K562 (cell line): ENCODE measurements at regions not wholly inside any gene's neighbourhood (a gene's known extent, or its start where the extent isn't known, plus 50 kb on each side); places are given as distances from the start of the nearest gene placed in this dataset.

Experiments
- ATAC-seq: fragments of 200-7000 bp; cut with Tn5 transposase; 3 replicates; pipeline ENCODE4 v1.9.1; 2020; ENCODE audit warnings: moderate library complexity
- BruUV-seq: library from RNA; stranded (reverse); fragments of 400-500 nt; replicated peaks from 2 replicates; lab custom pipeline; 2021; lab: Mats Ljungman, UMichigan
- CTCF ChIA-PET: fragments of 300-600 bp; formaldehyde crosslinking; extraction: SDS; loops from one replicate; lab custom pipeline; 2021; ENCODE audit warnings: low intra/inter-chr PET ratio; lab: Yijun Ruan, JAX
- POLR2A ChIA-PET: fragments of 300-600, 350-650 bp; sonication (Branson Sonifier 250); formaldehyde crosslinking; extraction: SDS; loops from one replicate; lab custom pipeline; 2021; ENCODE audit warnings: antibody characterized with exemption, inconsistent platforms; lab: Yijun Ruan, JAX
- DNase-seq, 4 experiments: peaks; one replicate each; pipeline versions ENCODE4 v3.0.0 to v3.0.0-alpha.2; 2011 to 2018; ENCODE audit warnings: low spot score in 3 of 4, mixed read lengths in 3 of 4; ENCODE audit errors: extremely low read depth in 1 of 4
- FAIRE-seq: peaks from 2 replicates; lab custom pipeline; 2011; peaks lifted over from hg19 to GRCh38; lab: Jason Lieb, UNC
- H2AFZ ChIP-seq: 2 replicates; pipeline ENCODE4 v1.6.0; 2011; ENCODE audit warnings: low read depth, low read length, control low read depth, inconsistent platforms
- H3K27ac ChIP-seq: fragments of 200-600 bp; 3 replicates; pipeline ENCODE4 v1.8.0; 2011; ENCODE audit warnings: low read depth, mild to moderate bottlenecking, control low read depth, inconsistent platforms, low read length, moderate library complexity, mixed read lengths; ENCODE audit errors: extremely low read depth
- H3K27me3 ChIP-seq, 2 experiments: fragments of 300-600 bp in 1 of 2; 2 replicates in 1 of 2; 3 replicates in 1 of 2; pipeline versions ENCODE4 v1.6.0 to v1.8.0; 2011; ENCODE audit warnings: inconsistent platforms in 2 of 2, low read length in 2 of 2, mild to moderate bottlenecking in 1 of 2, mixed read lengths in 1 of 2, moderate library complexity in 1 of 2; ENCODE audit not compliant: control insufficient read depth in 2 of 2, insufficient read depth in 2 of 2
- H3K36me3 ChIP-seq: fragments of 300-600 bp; 3 replicates; pipeline ENCODE4 v1.8.0; 2011; ENCODE audit warnings: mild to moderate bottlenecking, low read length, inconsistent platforms; ENCODE audit not compliant: control insufficient read depth, insufficient read depth
- H3K4me1 ChIP-seq, 2 experiments: fragments of 200-600 bp in 1 of 2; replicated peaks in 1 of 2; 2 replicates in 1 of 2; 3 replicates in 1 of 2; pipeline versions ENCODE4 v1.5.1 to v1.8.0; 2011; ENCODE audit warnings: inconsistent platforms in 2 of 2, low read length in 2 of 2, mild to moderate bottlenecking in 1 of 2, mixed read lengths in 1 of 2, moderate library complexity in 1 of 2; ENCODE audit not compliant: control insufficient read depth in 2 of 2, insufficient read depth in 2 of 2
- H3K4me2 ChIP-seq: 2 replicates; pipeline ENCODE4 v1.6.1; 2011; ENCODE audit warnings: low read length, control low read depth, inconsistent platforms, mixed read lengths; ENCODE audit not compliant: insufficient read depth
- H3K4me3 ChIP-seq: fragments of 200-600 bp; sonication (generic), shearing (Covaris generic); 2 replicates; pipeline ENCODE4 v1.5.1; 2016; ENCODE audit warnings: control low read depth, inconsistent platforms
- H3K79me2 ChIP-seq: fragments of 200-600 bp; 3 replicates; pipeline ENCODE4 v1.8.0; 2011; ENCODE audit warnings: low read length, inconsistent platforms; ENCODE audit not compliant: control insufficient read depth, insufficient read depth
- H3K9ac ChIP-seq, 2 experiments: 2 replicates each; pipeline versions ENCODE4 v1.6.0 to v1.6.1; 2011; ENCODE audit warnings: low read depth in 2 of 2, low read length in 2 of 2, control low read depth in 1 of 2, inconsistent platforms in 1 of 2, mild to moderate bottlenecking in 1 of 2, mixed read lengths in 1 of 2; ENCODE audit not compliant: insufficient read depth in 1 of 2
- H3K9me1 ChIP-seq: one replicate; pipeline ENCODE4 v1.6.0; 2011; ENCODE audit warnings: inconsistent platforms, mild to moderate bottlenecking, low read length, moderate library complexity; ENCODE audit not compliant: control insufficient read depth, insufficient read depth
- H3K9me3 ChIP-seq: replicated peaks from 2 replicates; pipeline ENCODE4 v1.5.1; 2011; ENCODE audit warnings: low read depth, low read length, inconsistent platforms; ENCODE audit not compliant: control insufficient read depth, insufficient read depth
- H4K20me1 ChIP-seq: replicated peaks from 2 replicates; pipeline ENCODE4 v1.6.1; 2011; ENCODE audit warnings: low read length, inconsistent platforms, mixed read lengths; ENCODE audit not compliant: control insufficient read depth, insufficient read depth
- ADNP ChIP-seq: fragments of 200-800 bp; sonication (Bioruptor generic); IDR thresholded peaks from 2 replicates; pipeline ENCODE4 v1.6.1; 2016; ENCODE audit warnings: missing genetic modification characterization, missing compliant biosample characterization
- DNMT1 ChIP-seq: fragments of 450-650 bp; IDR thresholded peaks from 2 replicates; pipeline ENCODE4 v1.6.1; 2016; ENCODE audit warnings: antibody characterized with exemption, mild to moderate bottlenecking
- ESRRB ChIP-seq: fragments of 250-450 bp; sonication (Bioruptor Pico); IDR thresholded peaks from 2 replicates; pipeline ENCODE4 v1.5.0; 2020; ENCODE audit warnings: mild to moderate bottlenecking, moderate library complexity, borderline replicate concordance
- HMG20A ChIP-seq: fragments of 450-650 bp; formaldehyde crosslinking; conservative IDR thresholded peaks from 2 replicates; pipeline ENCODE4 v1.4.0; 2020; ENCODE audit warnings: mild to moderate bottlenecking, mixed read lengths
- KHSRP ChIP-seq: fragments of 450-650 bp; IDR thresholded peaks from 2 replicates; pipeline ENCODE4 v1.6.1; 2017
- NFE2 ChIP-seq: IDR thresholded peaks from 2 replicates; pipeline ENCODE4 v1.6.1; 2014; ENCODE audit warnings: antibody characterized with exemption, low read depth
- PYGO2 ChIP-seq: fragments of 450-650 bp; IDR thresholded peaks from 2 replicates; pipeline ENCODE4 v1.6.1; 2016; ENCODE audit warnings: mild to moderate bottlenecking, missing genetic modification characterization, moderate library complexity, missing compliant biosample characterization
- RBM15 ChIP-seq: fragments of 200-400 bp; formaldehyde crosslinking; IDR thresholded peaks from 2 replicates; pipeline ENCODE4 v1.6.1; 2018; ENCODE audit warnings: mild to moderate bottlenecking, low read length, moderate library complexity; ENCODE audit not compliant: insufficient read depth
- RBM17 ChIP-seq: fragments of 200-400 bp; formaldehyde crosslinking; IDR thresholded peaks from 2 replicates; pipeline ENCODE4 v1.6.1; 2017; ENCODE audit warnings: low read depth, mild to moderate bottlenecking, low read length, borderline replicate concordance
- SMARCC2 ChIP-seq: fragments of 450-650 bp; IDR thresholded peaks from 2 replicates; pipeline ENCODE4 v1.6.1; 2017; ENCODE audit warnings: antibody characterized with exemption, moderate library complexity, mild to moderate bottlenecking, low read depth
- ZEB2 ChIP-seq: fragments of 450-650 bp; IDR thresholded peaks from 2 replicates; pipeline ENCODE4 v1.6.1; 2016
- ZFPM2 ChIP-seq: fragments of 250-450 bp; sonication (Bioruptor Pico); IDR thresholded peaks from 2 replicates; pipeline ENCODE4 v1.5.1; 2022; ENCODE audit warnings: mild to moderate bottlenecking
- ZNF134 ChIP-seq: fragments of 250-450 bp; sonication (Bioruptor Pico); conservative IDR thresholded peaks from 2 replicates; pipeline ENCODE4 v1.4.0; 2020
- ZNF165 ChIP-seq: fragments of 250-450 bp; sonication (Bioruptor Pico); IDR thresholded peaks from 2 replicates; pipeline ENCODE4 v1.4.0; 2020; ENCODE audit warnings: borderline replicate concordance
- ZNF253 ChIP-seq: fragments of 250-450 bp; sonication (Bioruptor Pico); conservative IDR thresholded peaks from 2 replicates; pipeline ENCODE4 v1.6.1; 2021; ENCODE audit warnings: mild to moderate bottlenecking
- ZNF311 ChIP-seq: fragments of 250-450 bp; sonication (Bioruptor Pico); IDR thresholded peaks from 2 replicates; pipeline ENCODE4 v1.4.0; 2020; ENCODE audit warnings: mild to moderate bottlenecking, moderate library complexity
- WGBS: fragments of 100-300 bp; shearing (Covaris generic); methylation state at CpG from one replicate; pipeline ENCODE4 v1.1.6; 2016; ENCODE audit warnings: low coverage, mixed read lengths; ENCODE audit not compliant: insufficient coverage; ENCODE audit errors: missing lambda C conversion rate; 5-methylcytosine and 5-hydroxymethylcytosine counted together
- in situ Hi-C: fragments of 300-500 bp; cut with MboI; formaldehyde crosslinking; loops from 4 replicates; pipeline ENCODE4 v1.15.0; 2018; ENCODE audit warnings: inconsistent platforms, mixed read lengths
- intact Hi-C: fragments of 100-400 bp; cut with micrococcal nuclease; formaldehyde crosslinking; loops from 2 replicates; pipeline ENCODE4 v1.14.2; 2022
- TF ChIP-seq, protein P1 (sequence below): fragments of 450-650 bp; conservative IDR thresholded peaks from 2 replicates; pipeline ENCODE4 v1.6.1; 2016; ENCODE audit warnings: missing genetic modification characterization, low read depth, mild to moderate bottlenecking, missing compliant biosample characterization, moderate library complexity
- TF ChIP-seq, protein P2 (sequence below): fragments of 200-800 bp; sonication (Bioruptor generic); IDR thresholded peaks from 2 replicates; pipeline ENCODE4 v1.6.1; 2017; ENCODE audit warnings: missing genetic modification characterization, missing compliant biosample characterization
- TF ChIP-seq, protein P3 (sequence below): sonication (generic); formaldehyde crosslinking; IDR thresholded peaks from 2 replicates; pipeline ENCODE4 v1.5.0; 2020; ENCODE audit warnings: missing genetic modification reagents

DNA sequence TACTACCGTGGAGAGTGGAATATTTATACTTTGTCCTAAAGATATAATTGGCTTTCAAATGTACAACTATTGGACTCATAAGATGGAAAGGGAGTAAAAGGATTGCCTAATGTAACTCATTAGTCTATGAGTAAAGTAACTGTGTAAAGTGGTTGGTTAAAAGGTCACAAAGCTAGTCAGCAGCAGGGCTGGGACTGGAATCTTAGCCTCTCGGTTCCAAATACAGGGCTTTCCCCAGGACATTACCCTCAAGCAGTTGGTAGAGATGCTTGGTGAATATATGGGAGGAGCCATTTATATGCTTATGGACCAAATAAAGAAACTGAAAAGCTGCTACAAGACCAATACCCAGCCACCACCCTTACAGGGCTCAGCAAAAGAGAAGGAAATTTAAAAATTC lies 283.7 kb downstream of the HLX start:
- ATAC-seq, result no peak
- DNase-seq, result no peak
- Histone ChIP-seq H3K9me1 (no peaks in the 10 kb centered on the region), H3K4me1 (no peaks in the 10 kb centered on the region), H2AFZ (no peak overlapping the region), H3K79me2 (no peaks in the 10 kb centered on the region), H3K4me2 (no peak overlapping the region), H3K27ac (no peak overlapping the region), H3K4me3 (no peak overlapping the region)
- ChIA-PET POLR2A (no interaction called here), CTCF (no interaction called here)
- in situ Hi-C loops, result no loop called here
- no peak for FAIRE-seq
- no peak for TF ChIP-seq HMG20A
- TF ChIP-seq ZNF134, result no peak
- TF ChIP-seq KHSRP, result no peak
- no peak for TF ChIP-seq RBM17
- TF ChIP-seq DNMT1, result no peak
- TF ChIP-seq, protein P1, sequence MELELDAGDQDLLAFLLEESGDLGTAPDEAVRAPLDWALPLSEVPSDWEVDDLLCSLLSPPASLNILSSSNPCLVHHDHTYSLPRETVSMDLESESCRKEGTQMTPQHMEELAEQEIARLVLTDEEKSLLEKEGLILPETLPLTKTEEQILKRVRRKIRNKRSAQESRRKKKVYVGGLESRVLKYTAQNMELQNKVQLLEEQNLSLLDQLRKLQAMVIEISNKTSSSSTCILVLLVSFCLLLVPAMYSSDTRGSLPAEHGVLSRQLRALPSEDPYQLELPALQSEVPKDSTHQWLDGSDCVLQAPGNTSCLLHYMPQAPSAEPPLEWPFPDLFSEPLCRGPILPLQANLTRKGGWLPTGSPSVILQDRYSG (tag), result no peak
- TF ChIP-seq ZNF253 (CRISPR knock-in tag), result no peak
- TF ChIP-seq ADNP (tag), result no peak
- TF ChIP-seq, protein P2, sequence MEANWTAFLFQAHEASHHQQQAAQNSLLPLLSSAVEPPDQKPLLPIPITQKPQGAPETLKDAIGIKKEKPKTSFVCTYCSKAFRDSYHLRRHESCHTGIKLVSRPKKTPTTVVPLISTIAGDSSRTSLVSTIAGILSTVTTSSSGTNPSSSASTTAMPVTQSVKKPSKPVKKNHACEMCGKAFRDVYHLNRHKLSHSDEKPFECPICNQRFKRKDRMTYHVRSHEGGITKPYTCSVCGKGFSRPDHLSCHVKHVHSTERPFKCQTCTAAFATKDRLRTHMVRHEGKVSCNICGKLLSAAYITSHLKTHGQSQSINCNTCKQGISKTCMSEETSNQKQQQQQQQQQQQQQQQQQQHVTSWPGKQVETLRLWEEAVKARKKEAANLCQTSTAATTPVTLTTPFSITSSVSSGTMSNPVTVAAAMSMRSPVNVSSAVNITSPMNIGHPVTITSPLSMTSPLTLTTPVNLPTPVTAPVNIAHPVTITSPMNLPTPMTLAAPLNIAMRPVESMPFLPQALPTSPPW (CRISPR knock-in tag), result no peak
- no peak for TF ChIP-seq NFE2
- no peak for TF ChIP-seq ESRRB (CRISPR knock-in tag)
- TF ChIP-seq ZFPM2, result no peak
- no peak for TF ChIP-seq ZEB2
- TF ChIP-seq ZNF311 (CRISPR knock-in tag), result no peak
- TF ChIP-seq SMARCC2, result no peak
- TF ChIP-seq, protein P3, sequence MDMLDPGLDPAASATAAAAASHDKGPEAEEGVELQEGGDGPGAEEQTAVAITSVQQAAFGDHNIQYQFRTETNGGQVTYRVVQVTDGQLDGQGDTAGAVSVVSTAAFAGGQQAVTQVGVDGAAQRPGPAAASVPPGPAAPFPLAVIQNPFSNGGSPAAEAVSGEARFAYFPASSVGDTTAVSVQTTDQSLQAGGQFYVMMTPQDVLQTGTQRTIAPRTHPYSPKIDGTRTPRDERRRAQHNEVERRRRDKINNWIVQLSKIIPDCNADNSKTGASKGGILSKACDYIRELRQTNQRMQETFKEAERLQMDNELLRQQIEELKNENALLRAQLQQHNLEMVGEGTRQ (CRISPR knock-in tag), result no peak
- no peak for TF ChIP-seq RBM15
- TF ChIP-seq ZNF165 (CRISPR knock-in tag), result no peak
- TF ChIP-seq PYGO2 (tag), result no peak
- TF ChIP-seq, all 486 proteins: peak for 0
- H4K20me1 ChIP-seq, result no peaks in the 10 kb centered on the region
- no peaks in the 10 kb centered on the region for H3K36me3 ChIP-seq
- no peaks in the 10 kb centered on the region for H3K27me3 ChIP-seq
- intact Hi-C loops, result no loop called here
- WGBS, result 0% methylated on average over 2 of the region's 2 CpGs
- no TSS peak for BruUV-seq
- no peak overlapping the region for H3K9ac ChIP-seq
- no peaks in the 10 kb centered on the region for H3K9me3 ChIP-seq
